Hematopoietic multipotent progenitor cell treated with erythropoietin and hydrocortisone succinate and interleukin-3 and kit ligand, for 8 days (in vitro differentiated cells): ENCODE measurements at regions not wholly inside any gene's neighbourhood (a gene's known extent, or its start where the extent isn't known, plus 50 kb on each side); places are given as distances from the start of the nearest gene placed in this dataset.

Experiments used
- DNase-seq: peaks from one replicate; pipeline ENCODE4 v3.0.0-alpha.2; 2015

DNA sequence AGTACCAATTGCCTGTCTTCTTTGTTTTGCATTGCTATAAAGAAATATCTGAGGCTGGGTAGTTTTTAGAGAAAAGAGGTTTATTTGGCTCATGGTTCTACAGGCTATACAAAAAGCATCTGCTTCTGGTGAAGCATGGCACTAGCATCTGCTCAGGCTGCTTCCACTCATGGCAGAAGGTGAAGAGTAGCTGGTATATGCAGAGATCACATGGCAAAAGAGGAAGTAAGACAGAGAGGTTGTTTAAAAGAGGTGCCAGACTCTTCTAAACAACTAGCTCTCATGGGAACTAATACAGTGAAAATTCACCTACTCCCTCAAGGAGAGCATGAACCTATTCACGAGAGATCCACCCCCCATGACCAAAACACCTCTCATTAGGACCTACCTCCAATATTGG is 56.7 kb upstream of the GUCA2B start:
- no peak for DNase-seq

DNA sequence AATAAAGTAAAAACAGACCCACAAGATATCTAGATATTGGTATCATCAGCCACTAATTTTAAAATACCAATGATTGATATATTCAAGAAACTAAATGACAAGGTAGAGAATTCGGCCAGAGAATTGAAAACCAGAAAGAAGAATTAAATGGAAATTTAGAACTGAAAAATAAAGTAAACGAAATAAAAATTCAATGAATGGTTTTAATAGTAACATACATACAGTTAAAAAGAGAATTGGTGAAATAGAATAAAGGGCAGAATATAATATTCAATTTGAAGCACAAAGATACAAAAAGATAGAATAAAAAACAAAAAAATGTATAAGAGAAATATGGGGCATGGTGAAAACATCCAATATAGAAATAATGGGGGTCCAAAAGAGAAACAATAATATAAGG is 64.0 kb upstream of the GUCA2B start:
- DNase-seq = no peak

- DNase-seq = no peak
These were observed 67.1 kb upstream of the GUCA2B start for GRCh38 chr1:42086146-42086545.

DNA sequence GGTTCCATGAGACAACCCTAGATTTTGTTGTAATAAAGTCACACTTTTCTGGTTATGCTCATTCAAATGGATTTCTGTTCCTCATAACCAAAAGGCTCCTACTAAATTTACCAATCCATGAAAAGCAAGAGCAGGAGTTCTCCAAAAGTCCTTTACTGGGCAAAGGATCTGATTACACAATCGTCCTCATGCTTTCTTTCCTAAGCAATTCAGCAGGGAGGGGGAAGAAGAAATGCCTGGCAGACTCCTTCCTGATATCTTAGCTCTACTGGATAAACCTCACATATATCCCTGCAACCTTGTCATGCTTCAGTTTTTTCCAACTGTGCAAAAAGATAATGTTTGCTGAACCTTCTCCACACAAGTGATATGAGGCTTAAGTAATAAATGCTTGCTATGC is 67.6 kb upstream of the GUCA2B start:
- no peak for DNase-seq

- no peak for DNase-seq
These were observed 71.7 kb upstream of the GUCA2B start for GRCh38 chr1:42081475-42081874.

DNA sequence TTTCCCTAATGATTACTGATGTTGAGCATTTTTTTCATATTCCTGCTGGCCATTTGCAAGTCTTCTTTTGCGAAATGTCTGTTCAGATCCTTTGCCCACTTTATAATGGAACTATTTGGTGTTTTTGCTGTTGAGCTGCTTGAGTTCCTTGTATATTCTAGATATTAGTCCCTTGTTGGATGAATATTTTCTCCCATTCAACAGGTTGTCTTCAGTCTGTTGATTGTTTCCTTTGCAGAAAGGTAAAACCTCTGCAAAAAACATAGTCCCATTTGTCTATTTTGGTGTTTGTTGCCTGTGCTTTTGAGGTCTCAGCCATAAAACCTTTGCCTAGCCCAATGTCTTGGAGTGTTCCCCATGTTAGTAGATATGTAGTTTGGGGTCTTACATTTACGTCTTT is 78.0 kb upstream of the GUCA2B start:
- DNase-seq = no peak

GRCh38 chr1:42070996-42071395 is 82.2 kb upstream of the GUCA2B start:
- DNase-seq = no peak

GRCh38 chr1:42057800-42058199 is 95.4 kb upstream of the GUCA2B start:
- no peak for DNase-seq

- no peak for DNase-seq
These were observed 96.8 kb upstream of the GUCA2B start for GRCh38 chr1:42056460-42056859.

DNA sequence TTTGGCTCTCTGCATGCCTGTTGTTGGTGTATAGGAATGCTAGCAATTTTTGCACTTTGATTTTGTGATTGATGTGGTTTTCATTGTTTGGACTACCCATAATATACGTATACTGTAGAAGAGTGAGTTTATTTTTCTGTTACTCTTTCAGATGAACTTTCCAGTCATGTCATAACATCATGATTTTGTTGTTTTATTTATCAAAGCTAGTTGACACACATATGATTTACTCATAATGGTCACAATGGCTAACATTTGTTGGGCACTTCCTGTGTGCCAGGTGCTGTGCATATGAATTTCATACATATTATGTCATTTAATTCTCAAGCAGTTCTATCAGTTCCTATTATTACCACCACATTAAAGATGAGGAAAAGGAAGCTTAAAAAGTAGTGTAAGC is 98.1 kb upstream of the GUCA2B start:
- no peak for DNase-seq

DNA sequence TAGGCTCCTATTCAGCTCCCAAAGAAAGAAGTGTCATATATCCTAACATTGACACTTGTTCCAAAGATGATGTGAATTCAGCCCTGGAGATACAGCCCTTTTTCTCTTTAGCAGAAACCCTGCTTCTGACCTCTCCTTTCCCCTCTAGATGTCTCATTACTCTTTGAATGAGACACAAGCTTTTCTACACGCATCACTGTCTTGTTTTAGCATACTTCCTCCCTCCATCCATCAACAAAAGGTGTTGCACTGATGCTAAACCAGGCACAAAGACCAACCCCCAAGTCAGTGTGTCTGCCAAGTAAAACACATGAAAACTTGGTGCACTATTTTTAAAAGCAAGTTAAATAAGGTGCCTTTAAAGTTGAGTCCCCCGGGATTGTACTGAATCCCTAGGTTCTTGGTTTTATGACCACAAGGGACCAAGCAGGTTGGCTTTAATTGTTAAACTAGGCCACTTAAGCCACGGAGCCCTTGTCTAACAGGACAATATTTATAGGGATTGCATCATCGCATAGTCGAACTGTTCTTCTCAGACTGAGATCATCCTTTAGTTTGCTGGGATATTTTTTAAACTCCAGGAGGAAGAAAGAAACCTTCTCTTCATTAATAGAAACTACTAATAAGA is 101.0 kb upstream of the GUCA2B start:
- DNase-seq = no peak

GRCh38 chr1:42047508-42047880 is 105.7 kb upstream of the GUCA2B start:
- no peak for DNase-seq

GRCh38 chr1:42046761-42047507 is 106.3 kb upstream of the GUCA2B start:
- no peak for DNase-seq

- no peak for DNase-seq
These were observed 108.9 kb upstream of the GUCA2B start for GRCh38 chr1:42044346-42044745.

- no peak for DNase-seq
These were observed 109.4 kb upstream of the GUCA2B start for GRCh38 chr1:42043811-42044210.

GRCh38 chr1:42043182-42043581 is 110.0 kb upstream of the GUCA2B start:
- DNase-seq = no peak

DNA sequence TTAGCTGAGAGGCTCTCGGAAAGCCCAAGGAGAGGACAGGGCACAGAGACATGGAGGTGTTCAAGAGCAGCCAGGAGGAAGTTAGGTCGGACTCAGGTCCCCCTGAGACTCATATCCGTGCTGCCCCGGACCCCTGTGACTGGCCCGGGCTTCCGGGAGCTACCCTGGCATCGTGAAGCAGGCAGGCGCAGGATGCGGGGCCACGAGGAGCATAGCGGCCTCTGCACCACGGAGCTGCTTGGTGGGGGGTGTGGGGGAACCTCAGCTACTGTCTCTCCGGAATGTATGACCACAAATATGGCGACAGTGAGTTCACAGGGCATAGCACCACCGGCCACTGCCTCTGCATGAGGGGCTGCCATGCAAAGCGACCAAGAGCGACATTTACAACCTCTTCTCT is 112.2 kb upstream of the GUCA2B start:
- DNase-seq = no peak

DNA sequence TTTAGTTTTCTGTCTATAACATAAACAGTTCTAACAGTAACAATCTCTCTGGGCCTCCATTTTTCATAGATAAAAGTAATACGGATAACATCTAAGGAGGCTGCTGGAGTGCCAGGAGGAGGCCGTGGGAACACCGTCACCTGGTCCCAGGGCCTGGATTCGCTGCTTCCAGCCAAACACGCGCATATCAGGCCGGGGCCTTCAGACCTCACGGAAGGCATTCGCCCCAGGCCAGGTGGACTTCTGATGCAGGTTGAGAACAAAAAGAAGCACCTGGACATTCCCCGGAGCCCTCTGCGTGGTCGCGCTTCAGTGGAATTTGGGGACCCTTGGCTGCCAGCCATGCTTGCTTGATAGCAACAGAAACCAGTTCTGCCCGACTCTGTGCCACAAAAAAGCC is 113.1 kb upstream of the GUCA2B start:
- DNase-seq = no peak

- no peak for DNase-seq
These were observed 114.9 kb upstream of the GUCA2B start for GRCh38 chr1:42038261-42038660.

DNA sequence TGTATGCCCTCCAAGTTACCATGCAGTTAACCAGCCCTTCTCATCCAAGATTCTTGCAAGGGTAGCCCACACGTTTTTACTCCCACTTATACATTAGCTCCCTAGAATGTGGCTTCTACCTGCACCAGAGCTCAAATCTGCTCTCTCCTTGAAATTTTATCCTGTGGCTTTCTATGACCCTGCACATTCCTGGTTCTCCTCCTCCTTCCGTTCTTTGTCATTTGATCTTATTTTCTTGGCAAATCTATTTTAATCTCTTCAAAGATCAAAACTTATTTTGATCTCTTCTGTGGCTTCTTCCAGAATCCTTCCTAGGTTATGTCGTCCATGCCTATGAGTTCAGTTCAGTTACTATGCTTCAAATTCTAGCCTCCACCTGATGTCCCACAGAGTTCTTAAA is 115.6 kb upstream of the GUCA2B start:
- no peak for DNase-seq

DNA sequence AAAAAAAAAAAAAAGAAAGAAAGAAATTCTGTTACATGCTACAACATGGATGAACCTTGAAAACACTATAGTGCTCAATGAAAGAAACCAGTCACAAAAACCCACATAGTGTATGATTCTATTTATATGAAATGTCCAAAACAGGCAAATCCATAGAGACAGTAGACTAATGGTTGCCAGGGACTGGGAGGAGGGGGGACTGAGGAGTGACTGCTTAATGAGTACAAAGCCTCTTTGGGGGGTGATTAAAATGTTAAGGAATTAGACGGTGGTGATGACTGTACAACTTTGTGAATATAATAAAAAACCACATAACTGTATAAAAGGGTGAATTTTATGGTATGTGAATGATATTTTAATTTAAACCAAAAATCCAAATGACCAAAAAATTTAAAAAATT is 116.0 kb upstream of the GUCA2B start:
- no peak for DNase-seq

DNA sequence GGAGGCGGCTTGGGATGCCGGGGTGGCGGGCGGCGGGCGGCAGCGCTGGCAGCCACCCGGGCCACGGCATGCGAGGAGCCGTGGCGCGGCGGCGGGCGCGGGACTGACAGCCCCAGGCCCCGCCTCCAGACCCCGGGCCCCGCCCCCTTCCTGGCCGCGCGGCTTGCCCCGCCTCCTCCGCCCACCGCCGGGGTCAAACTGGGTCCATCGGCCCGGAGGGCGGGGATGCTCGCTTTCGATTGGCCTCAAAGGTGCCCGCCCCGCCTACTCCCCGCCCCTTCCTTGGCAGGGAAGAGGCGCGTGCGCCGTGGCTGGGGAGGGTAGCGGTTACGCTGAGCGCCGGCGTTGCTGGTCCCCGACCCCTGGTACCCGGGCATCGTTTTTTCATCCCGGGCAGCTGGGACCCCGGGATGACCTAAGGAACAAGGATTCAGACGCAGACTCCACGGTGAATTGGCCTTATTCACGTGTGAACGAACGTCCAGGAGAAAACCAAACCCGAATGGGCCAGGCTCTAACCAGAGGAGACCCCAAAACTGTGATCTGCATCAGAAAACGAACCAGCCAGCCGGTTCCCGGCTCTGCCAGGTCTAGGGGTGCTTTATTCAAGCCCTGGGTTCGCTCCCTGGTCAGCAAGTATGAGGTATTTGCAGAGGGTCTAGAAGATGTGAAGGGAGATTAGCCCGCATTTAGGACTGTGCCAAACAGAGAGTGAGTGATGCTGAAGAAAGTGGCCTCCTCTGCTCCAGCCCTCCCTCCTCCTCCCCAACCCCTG is 117.2 kb upstream of the GUCA2B start:
- DNase-seq = peak; percentile 88

- no peak for DNase-seq
These were observed 116.6 kb upstream of the HIVEP3 start for GRCh38 chr1:42035205-42035829.

DNA sequence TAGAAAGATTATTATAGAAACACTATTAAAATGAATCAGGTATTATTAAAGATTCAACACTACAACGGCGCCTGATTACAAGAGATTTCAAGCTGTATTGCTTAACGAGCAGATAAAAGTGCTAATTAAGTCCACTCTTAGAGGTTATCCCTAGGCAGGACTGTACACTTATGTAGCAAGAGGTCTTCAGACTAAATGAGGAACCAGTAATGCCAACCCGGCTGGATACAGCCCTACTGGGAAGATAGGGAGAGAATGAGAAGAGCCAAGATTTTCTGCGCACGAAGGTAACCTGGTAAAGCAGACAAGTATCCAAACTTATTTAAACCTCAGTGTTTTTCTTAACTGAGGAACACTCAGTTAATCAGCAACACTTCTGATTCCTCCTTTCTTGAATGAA is 115.7 kb upstream of the HIVEP3 start:
- no peak for DNase-seq
